Astrocyte of the spinal cord (primary cell): ENCODE measurements at regions not wholly inside any gene's neighbourhood (a gene's known extent, or its start where the extent isn't known, plus 50 kb on each side); places are given as distances from the start of the nearest gene placed in this dataset.

Experiments
- DNase-seq: peaks from one replicate; pipeline ENCODE4 v3.0.0; 2011; ENCODE audit warnings: low read depth, low spot score
- H3K4me3 ChIP-seq: 2 replicates; pipeline ENCODE4 v1.5.1; 2011; ENCODE audit warnings: low read depth, mild to moderate bottlenecking, low read length, moderate library complexity
- in situ Hi-C: cut with HindIII; loops from 2 replicates; pipeline ENCODE4 v1.10.0; 2017; ENCODE audit warnings: low sequenced_read_pairs
- TF ChIP-seq, protein P1 (sequence below): IDR thresholded peaks from 2 replicates; pipeline ENCODE4 v1.5.1; 2012; ENCODE audit warnings: low read depth, mild to moderate bottlenecking, low read length, inconsistent platforms

DNA sequence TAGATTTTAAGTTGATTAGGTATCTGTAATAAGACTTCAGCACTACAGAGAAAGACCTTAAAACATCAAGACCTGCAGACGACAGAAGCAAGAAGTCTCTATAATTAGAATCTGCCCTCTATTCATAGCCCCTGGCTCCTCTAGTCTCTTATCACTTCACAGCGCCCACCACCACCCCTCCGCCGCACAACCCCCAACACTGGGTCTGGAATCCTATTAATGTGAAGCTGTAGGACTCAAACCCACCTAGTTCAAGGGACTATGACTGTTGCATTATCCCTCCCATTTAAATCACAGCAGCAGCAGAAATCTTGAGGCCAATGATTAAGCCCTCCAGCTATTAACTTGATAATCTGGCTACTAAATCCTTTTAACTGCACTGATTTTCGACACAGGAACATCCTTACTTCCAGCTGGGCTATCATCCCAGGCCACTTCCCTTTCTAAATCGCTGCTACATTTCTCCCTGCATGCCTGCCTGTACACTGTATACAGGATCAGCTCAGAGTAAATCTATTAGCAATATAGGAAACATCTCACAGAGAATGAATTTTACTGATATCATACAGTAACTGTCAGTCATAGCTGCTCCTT is 159.5 kb upstream of the GRAMD2B start:
- in situ Hi-C loops: no loop called here
- H3K4me3 ChIP-seq: no peak overlapping the region
- DNase-seq: no peak
- TF ChIP-seq, protein P1, sequence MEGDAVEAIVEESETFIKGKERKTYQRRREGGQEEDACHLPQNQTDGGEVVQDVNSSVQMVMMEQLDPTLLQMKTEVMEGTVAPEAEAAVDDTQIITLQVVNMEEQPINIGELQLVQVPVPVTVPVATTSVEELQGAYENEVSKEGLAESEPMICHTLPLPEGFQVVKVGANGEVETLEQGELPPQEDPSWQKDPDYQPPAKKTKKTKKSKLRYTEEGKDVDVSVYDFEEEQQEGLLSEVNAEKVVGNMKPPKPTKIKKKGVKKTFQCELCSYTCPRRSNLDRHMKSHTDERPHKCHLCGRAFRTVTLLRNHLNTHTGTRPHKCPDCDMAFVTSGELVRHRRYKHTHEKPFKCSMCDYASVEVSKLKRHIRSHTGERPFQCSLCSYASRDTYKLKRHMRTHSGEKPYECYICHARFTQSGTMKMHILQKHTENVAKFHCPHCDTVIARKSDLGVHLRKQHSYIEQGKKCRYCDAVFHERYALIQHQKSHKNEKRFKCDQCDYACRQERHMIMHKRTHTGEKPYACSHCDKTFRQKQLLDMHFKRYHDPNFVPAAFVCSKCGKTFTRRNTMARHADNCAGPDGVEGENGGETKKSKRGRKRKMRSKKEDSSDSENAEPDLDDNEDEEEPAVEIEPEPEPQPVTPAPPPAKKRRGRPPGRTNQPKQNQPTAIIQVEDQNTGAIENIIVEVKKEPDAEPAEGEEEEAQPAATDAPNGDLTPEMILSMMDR: no peak

DNA sequence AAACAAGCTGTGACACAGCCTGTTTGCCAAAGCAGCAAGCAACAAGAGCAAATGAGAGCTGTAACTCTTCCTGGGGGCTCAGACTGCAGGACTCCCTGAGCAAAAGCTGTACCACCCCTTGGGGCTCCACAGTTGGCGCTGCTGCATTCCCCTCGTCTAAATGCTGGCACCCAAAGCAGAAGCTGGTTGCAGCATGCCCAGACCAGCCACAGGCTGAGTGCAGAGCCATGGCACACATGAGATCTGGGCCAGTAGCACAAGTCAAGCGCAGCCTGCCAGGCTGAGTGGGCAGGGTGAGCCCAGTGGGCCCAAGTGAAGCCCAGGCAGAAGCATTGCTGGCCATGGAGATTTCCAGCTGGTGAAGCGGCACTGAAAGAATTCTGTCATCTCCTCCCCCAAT is 157.3 kb upstream of the GRAMD2B start:
- TF ChIP-seq, protein P1: no peak
- no peak for DNase-seq
- in situ Hi-C loops: no loop called here
- H3K4me3 ChIP-seq: no peak overlapping the region

DNA sequence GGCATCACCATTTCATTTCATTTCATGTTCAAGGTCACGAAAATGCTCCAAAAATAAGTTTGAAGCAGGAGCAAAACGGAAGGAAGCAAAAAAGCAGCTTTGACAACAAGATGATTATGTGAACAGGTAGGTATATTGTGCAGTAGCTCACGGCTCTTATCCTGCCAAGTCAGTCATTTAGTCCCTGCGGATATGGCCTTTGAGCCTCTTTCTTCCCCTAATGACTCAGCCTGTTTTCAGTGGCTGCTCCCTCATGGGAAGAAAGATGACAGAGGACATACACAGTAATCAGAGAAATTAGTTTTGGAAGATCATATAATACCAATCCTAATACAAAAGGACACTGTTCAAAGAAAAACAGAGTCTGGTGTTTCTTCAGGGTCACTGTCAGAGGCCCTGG is 155.8 kb upstream of the GRAMD2B start:
- DNase-seq: no peak
- TF ChIP-seq, protein P1: no peak
- in situ Hi-C loops: no loop called here

DNA sequence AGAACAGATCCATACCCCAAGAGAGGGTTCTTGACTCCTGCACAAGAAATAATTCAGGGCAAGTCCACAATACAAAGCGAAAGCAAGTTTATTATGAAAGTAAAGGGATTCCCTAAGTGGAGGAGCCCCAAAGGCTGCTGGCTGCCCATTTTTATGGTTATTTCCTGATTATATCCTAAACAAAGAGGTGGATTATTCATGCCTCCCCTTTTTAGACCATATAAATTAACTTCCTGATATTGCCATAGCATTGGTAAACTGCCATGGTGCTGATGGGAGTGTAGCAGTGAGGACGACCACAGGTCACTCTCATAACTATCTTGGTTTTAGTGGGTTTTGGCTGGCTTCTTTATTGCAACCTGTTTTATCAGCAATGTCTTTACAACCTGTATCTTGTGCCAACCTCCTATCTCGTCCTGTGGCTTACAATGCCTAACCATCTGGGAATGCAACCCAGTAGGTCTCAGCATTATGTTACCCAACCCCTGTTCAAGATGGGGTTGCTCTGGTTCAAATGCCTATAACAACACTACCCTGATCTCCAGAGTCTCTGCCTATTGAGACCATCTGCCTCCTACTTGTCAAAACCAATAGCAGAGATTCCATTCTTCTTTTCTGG is 154.4 kb upstream of the GRAMD2B start:
- H3K4me3 ChIP-seq: no peak overlapping the region
- in situ Hi-C loops: no loop called here
- no peak for DNase-seq
- TF ChIP-seq, protein P1: no peak

More for the DNA sequence above, 155.8 kb upstream of the GRAMD2B start:
- no peak overlapping the region for H3K4me3 ChIP-seq

DNA sequence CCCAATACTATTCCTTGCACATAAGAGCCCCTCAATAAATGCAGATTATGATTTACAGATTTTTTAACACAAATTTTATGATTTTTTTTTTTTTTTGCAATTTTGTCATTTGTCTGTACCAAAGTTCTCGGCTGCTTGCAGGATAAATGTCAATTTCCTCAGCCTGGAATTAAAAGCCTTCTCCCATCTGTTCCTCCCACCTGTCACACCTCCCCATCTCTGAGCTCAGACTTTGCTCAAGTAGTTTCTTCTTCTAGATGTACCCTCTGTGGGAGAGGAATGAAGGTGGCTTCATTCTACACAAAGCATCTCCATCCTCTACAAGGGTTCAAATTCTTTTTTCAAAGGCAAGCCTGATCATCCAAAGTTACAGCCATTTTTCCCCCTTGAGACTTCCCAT is 153.7 kb upstream of the GRAMD2B start:
- H3K4me3 ChIP-seq: no peak overlapping the region
- DNase-seq: no peak
- in situ Hi-C loops: no loop called here
- TF ChIP-seq, protein P1: no peak

DNA sequence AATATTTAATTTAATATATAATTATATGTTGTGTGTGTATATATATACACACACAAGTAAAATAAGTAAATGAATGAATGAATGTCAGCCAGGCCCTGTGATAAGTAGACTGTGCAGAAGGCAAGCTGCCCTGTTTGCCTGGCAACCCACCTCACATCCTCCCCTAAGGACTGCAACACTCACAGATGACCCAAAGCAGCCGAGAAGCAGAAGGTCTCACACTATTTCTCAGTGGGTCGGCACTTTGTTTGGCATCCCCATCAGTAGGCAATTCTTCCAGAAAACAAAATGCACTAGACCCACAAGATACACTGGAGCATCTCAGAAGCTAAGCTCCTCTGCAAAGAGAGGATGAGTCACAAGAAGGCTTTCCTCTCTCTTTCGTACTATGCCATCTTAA is 152.1 kb upstream of the GRAMD2B start:
- in situ Hi-C loops: no loop called here
- TF ChIP-seq, protein P1: no peak
- no peak overlapping the region for H3K4me3 ChIP-seq
- DNase-seq: no peak
